KOPT-K1 (cell line): ENCODE measurements at regions not wholly inside any gene's neighbourhood (a gene's known extent, or its start where the extent isn't known, plus 50 kb on each side); places are given as distances from the start of the nearest gene placed in this dataset.

Experiments
- H3K27ac ChIP-seq: fragments of 200-600 bp; sonication (generic); 2 replicates; pipeline ENCODE4 v1.5.1; 2016; ENCODE audit warnings: antibody characterized with exemption, mild to moderate bottlenecking, low read depth, low read length; ENCODE audit not compliant: poor library complexity, severe bottlenecking
- H3K36me3 ChIP-seq: fragments of 200-600 bp; sonication (generic); 2 replicates; pipeline ENCODE4 v1.5.1; 2017; ENCODE audit warnings: antibody characterized with exemption, mild to moderate bottlenecking, low read length, moderate library complexity; ENCODE audit not compliant: insufficient read depth
- H3K9me3 ChIP-seq: fragments of 200-600 bp; sonication (generic); 2 replicates; pipeline ENCODE4 v1.5.1; 2017; ENCODE audit warnings: antibody characterized with exemption, low read length, mild to moderate bottlenecking; ENCODE audit not compliant: insufficient read depth, poor library complexity, severe bottlenecking

DNA sequence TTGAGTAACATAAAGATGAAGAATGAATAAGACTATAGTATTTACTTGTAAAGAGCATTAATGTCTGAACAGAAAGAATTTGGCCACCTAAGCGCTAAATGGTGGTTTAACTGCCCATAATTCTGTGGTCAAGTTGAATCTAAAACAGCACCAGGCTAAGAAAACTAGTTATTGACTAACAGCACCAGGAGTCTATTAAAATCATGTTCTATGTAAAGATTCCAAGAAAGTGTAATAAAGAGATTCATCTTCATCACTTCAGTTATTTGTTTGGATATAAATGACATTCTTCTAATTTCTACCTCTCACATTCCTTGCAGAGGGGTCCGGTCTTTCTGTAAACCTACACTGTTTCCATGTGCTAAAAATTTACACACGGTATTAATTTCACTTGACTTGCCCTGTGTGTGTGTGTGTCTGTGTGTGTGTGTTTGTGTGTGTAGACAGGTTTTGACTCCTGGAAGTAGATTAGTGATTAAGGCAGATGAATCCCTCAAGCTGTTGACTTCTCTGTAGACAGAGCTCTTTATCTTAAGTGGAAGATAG is 84.4 kb downstream of the KLF6 start:
- Histone ChIP-seq H3K9me3 (no peaks in the 10 kb centered on the region), H3K27ac (no peak overlapping the region), H3K36me3 (no peaks in the 10 kb centered on the region)

DNA sequence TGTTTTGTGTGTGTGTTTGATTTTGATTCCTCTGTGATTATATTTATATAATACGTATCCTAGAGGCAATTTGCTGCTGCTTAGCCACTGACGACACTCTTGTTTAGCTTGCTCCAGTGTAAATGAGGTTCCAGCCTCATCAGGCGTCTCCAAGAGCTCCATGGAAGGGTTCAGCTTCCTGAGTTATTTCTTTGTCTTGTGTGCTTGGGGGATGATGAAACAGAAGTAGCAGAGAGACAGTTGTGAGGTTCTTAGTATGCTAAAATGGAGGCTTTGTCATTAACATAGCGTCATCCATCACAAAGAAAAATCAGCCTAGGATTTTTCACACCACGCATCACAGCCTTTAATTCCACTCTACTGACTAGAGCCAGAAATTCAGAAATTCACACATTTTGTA is 85.1 kb downstream of the KLF6 start:
- no peaks in the 10 kb centered on the region for H3K9me3 ChIP-seq
- H3K36me3 ChIP-seq = no peaks in the 10 kb centered on the region
- H3K27ac ChIP-seq = no peak overlapping the region

DNA sequence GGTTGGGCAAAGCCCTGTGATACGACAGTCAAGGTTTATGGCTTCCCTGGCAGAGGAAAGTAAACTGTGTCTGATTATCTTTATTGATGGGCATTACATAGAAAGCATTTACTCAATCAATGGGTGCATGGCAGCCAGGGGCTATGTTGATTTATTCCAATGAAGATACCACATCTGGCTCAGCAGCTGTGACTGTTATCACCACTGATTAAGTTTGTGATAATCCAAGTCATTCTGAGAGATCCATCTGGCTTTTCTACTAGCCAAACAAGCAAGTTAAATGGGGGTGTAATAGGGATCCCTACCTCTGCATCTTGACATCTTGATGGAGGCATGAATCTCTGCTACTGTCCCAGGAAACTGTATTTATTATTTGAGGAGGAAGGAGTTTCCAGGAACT is 86.7 kb downstream of the KLF6 start:
- no peaks in the 10 kb centered on the region for H3K9me3 ChIP-seq
- no peaks in the 10 kb centered on the region for H3K36me3 ChIP-seq
- no peak overlapping the region for H3K27ac ChIP-seq

DNA sequence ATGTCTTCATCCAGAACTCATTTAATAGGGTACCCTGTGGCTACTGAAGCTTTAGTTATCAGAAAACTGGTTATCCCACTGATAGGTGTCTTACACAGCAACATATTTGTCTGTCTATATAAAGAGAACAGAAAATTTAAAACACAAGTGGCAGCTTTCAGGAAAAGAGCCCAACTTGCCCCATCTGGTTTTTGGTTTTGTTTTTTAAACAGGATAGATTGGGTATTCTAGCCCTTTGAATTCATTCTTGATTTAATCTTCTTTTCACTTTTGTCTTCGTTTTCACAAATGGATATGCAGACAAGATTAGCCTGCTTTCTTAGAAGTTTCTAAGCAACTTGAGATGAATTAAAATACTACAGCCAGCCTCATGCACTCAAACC is 91.3 kb downstream of the KLF6 start:
- no peaks in the 10 kb centered on the region for H3K36me3 ChIP-seq
- H3K9me3 ChIP-seq = no peaks in the 10 kb centered on the region

DNA sequence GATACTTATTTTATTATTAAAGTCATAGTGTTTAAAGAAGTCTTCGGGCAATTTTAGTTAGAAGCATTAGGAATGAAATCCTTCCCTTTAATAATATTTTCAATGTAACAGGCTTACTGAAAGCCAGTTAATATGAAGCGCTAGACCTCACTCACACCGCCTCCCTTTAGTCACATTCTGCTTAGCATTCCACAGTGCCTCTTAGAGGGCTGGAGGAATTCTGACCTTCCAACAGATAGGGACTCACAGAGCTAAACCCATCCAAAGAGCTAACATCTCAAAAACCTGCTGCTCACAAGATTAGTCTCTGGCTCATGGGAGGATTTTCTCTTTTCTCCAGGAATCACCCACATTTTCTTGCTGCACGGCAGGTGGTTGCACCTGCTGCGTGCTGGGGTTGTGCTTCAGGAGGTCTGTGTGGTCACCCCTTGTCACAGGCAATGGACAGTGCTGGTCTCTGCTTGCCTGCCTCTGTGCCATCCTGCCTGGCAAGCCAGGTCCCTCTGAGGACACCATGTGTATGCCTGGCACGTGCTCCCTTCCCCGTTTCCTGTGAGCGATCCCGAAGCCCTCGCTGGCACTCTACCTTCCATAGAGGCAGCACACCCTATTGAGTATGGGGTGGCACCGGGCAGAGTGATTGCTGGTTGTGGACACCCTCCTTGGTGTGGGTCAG is 91.8 kb downstream of the KLF6 start:
- Histone ChIP-seq H3K27ac (no peak overlapping the region), H3K36me3 (no peaks in the 10 kb centered on the region), H3K9me3 (no peaks in the 10 kb centered on the region)

More for the DNA sequence above, 91.3 kb downstream of the KLF6 start:
- no peak overlapping the region for H3K27ac ChIP-seq

DNA sequence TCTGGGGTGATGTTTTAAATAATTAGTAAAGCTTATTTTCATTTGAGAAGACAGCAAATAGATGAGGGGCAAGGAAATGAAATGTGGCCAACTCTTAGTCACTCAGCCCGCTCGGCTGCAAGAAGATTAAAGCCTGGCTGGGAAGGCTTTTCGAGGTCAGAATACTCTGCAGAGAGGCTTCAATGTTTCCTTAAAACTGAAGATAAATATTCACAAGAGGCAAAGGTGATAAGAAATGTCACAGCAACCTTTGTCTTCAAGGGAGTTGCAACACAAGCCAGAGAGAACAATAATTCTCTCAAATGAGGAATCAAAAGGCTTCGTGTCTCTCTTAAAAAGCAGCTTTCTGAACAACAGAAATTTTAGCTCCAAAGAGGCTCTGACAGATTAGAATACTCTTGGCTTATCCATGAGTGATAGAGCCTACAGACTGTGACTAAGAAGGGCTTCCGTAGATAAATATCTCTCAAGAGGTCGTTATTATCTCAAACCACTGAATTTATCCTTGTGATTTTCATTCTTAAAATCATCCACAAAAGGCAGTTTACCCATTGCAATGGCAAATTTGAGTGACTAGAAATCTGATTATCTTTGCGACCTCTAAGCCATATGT is 92.5 kb downstream of the KLF6 start:
- Histone ChIP-seq H3K9me3 (no peaks in the 10 kb centered on the region), H3K36me3 (no peaks in the 10 kb centered on the region), H3K27ac (no peak overlapping the region)

DNA sequence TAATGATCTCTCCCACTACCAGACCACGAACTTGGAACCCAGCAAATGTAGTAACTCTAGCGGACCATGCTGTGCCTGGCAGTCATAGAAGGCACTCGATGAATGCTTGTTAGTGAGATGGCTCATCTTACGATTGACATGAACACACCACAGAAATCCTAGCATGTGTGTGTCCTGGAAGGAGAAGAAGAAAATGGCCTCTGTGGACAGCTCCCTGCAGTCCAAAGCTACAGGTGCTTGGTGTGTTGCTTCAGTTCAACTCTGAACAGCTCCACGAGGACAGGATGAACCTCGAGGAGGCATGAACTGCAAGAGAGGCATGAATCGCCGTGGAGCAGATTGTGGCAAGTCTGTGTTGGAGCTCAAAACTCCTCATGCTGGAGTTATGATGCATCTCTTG is 93.5 kb downstream of the KLF6 start:
- H3K36me3 ChIP-seq = no peaks in the 10 kb centered on the region
- no peaks in the 10 kb centered on the region for H3K9me3 ChIP-seq
- H3K27ac ChIP-seq = no peak overlapping the region

DNA sequence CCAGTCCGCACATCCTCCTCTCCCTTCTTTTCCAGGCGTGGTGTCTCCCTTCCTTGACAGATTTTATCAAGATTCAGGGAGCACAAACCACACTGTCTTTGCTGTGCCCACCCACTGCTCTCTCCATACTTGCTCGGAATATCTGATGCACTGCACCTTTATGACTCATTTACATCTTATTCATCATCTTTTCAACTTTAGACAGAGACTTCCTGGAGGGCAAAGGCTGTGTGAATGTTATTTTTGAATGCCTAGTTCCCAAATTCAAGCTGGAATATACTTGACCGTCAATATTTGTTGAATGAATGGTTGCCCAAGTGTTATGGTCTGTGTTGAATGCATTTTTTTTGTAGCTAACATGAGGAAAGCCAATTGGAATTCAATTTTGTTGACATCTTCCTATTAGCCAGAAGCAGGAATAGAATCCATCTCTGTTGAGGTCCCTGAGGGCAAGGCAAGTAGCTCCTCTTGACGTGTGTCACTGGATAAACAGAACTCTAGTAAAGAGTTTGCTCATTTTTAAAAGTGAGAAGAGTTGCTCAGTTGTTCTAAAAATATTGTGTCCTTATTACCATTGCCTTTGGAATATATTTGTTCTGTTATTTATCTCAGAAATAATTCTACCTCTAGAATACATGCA is 95.0 kb downstream of the KLF6 start:
- Histone ChIP-seq H3K27ac (no peak overlapping the region), H3K36me3 (no peaks in the 10 kb centered on the region), H3K9me3 (no peaks in the 10 kb centered on the region)

DNA sequence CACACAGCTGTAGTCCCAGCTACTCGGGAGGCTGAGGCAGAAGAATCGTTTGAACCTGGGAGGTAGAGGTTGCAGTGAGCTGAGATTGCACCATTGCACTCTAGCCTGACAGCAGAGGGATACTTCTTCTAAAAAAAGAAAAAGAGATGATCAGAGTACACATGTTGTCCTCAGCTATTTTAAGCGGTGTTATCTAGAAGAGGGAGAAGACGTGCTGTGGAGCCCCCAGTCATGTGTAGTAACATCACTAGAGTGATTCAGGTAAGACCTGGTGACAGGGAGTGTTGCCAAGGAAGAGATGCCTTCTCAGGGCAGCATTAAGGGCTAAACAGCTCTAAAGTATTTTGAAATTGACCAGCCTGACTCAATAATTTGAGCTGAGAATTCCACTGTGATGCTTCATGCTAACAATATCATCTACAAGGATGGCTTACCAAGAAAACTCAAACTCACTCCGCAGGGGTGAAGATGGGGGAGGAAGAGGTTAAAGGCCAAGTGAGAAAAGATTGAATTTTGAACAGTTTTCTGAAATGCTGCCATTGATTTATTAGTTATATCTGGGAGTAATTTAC is 97.4 kb downstream of the KLF6 start:
- H3K36me3 ChIP-seq = no peaks in the 10 kb centered on the region
- H3K9me3 ChIP-seq = no peaks in the 10 kb centered on the region
- no peak overlapping the region for H3K27ac ChIP-seq

DNA sequence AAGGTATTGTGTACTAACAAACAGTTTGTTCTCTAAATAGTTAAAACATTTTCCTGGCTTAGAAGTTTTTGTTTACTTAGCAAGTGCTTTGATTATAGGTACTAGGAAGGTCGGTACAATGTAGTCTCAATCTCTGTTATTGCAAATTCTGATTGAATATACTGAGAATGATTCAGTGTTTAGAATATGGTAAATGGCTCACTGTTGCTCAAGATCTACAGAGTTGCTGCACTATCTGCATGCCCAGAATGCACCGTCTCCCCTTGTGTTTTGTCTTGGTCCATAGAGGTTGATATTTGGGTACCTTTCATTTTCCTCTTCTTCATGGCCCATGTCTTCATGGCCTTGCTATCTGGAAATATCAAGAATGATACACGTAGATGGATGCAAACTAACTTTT is 99.6 kb downstream of the KLF6 start:
- no peaks in the 10 kb centered on the region for H3K36me3 ChIP-seq
- H3K27ac ChIP-seq = no peak overlapping the region
- no peaks in the 10 kb centered on the region for H3K9me3 ChIP-seq

DNA sequence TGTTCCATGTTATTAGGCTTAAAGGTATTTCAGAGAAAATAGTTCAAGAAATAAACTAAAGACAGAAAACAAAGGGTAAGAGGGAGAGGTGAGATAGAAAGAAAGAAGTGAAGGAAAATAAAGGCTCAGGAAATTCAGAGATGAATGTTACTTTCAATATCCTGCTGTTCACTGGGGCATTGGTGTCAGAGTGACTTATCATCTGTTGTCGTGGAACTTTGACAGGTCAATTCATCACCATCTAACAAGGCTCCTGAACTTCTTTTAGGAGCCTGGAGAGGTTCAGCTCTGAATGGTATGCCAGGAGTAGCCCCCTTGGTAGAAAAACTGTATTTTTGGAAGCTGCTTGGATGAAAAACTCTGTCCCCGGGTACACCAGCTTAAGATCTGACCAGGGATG is 100.1 kb downstream of the KLF6 start:
- no peak overlapping the region for H3K27ac ChIP-seq
- no peaks in the 10 kb centered on the region for H3K9me3 ChIP-seq
- no peaks in the 10 kb centered on the region for H3K36me3 ChIP-seq

DNA sequence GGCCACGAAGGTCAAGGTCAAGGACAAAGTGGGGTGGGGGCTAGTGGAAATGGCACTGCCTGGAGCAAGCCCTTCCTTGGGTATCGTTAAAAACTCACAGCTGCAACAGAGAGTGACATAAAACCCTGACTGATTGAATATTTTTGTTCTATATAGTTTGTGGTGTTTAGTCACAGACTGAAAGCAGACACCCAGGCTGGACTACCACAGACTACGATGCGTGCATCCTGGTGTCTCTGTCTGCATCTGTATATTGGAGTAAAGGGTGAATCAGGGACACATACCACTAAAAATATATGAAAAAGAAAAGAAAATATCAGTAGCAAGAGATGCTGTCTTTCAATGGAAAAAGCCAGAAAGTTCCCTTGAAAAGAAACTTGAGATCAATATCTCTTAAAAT is 101.4 kb downstream of the KLF6 start:
- Histone ChIP-seq H3K27ac (no peak overlapping the region), H3K9me3 (no peaks in the 10 kb centered on the region), H3K36me3 (no peaks in the 10 kb centered on the region)

DNA sequence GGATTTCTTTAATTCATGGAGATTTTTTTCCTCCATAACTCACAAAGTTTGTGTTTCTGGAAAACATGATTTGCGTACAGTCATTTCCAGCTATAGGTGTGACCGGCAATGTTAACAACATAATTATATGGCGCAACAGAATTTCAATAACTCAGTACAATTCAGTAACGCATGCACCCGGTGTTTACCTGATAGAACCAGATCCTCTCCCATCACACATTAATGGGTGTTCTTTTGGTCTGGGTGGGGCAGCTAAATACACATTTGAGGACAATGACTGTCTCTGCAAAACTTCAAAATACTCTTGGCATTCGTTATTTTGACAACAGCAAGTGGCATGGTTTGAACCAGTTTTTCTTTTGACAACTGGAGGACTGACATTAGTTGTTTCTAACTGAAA is 102.3 kb downstream of the KLF6 start:
- no peak overlapping the region for H3K27ac ChIP-seq
- no peaks in the 10 kb centered on the region for H3K36me3 ChIP-seq
- H3K9me3 ChIP-seq = no peaks in the 10 kb centered on the region

DNA sequence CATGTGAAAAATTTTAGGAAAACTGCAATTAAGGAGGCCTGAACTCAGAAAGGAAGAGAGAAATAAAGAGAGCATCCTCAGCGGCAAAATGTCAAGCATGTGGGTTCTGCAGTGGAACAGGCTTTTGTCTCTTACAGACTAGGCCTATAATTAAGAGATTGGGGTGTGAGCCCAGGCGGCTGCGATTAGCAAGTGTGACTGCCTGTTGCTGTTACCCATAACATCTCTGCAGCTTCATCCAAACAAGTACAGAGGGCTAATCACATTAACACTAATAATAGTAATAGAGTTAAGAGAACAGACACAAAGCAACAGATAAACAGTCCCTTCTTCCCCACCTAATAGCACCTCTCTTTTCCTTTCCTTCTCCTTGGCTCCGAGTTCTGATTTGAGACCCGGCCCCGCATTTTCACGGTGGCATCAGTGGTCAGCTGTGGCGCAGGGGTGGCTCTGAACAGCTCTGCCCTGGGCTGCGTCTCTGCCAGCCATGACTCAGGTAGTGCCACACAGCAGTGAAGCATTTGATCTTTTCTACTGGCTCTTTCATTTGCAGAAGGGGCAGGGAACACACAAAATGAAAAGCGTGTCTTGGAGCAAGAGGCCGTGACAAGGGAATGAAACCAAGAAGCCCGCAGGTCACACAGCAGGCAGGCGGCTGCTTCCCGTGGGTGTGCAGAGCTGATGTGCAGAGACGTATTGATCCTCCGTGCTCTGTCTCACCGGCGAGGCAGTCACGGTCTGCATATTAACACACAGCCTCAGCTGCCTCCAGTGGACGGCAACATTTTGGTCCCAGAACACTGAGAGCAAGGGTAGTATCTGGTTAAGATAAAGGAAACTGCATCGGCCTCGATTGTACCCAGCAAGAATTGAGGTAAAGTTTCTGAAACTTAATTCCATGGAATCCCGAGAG is 103.1 kb downstream of the KLF6 start:
- Histone ChIP-seq H3K9me3 (no peaks in the 10 kb centered on the region), H3K27ac (no peak overlapping the region), H3K36me3 (no peaks in the 10 kb centered on the region)
